Stimulated activated naive CD8-positive, alpha-beta T cell treated with anti-CD3 and anti-CD28 coated beads, Interleukin-15, Interleukin-2, amounts not matched to agents 100 ng/mL and 50 ng/mL, for 24 hours (primary cell): ENCODE measurements at regions not wholly inside any gene's neighbourhood (a gene's known extent, or its start where the extent isn't known, plus 50 kb on each side); places are given as distances from the start of the nearest gene placed in this dataset.
A peak's percentile ranks its signal among the peaks of the same experiment; 100 is the strongest.

Experiments used
- H3K27ac Mint-ChIP-seq: one replicate; pipeline ENCODE4 v1.8.0; 2021; ENCODE audit warnings: mild to moderate bottlenecking, mixed read lengths
- H3K27me3 Mint-ChIP-seq: one replicate; pipeline ENCODE4 v1.8.0; 2021; ENCODE audit warnings: mixed read lengths
- H3K36me3 Mint-ChIP-seq: one replicate; pipeline ENCODE4 v1.8.0; 2021; ENCODE audit warnings: low read depth, mixed read lengths
- H3K4me1 Mint-ChIP-seq: one replicate; pipeline ENCODE4 v1.8.0; 2021; ENCODE audit warnings: low read depth, mixed read lengths
- H3K4me3 Mint-ChIP-seq: one replicate; pipeline ENCODE4 v1.8.0; 2021; ENCODE audit warnings: mild to moderate bottlenecking, mixed read lengths
- H3K9me3 Mint-ChIP-seq: one replicate; pipeline ENCODE4 v1.8.0; 2021; ENCODE audit warnings: mixed read lengths

DNA sequence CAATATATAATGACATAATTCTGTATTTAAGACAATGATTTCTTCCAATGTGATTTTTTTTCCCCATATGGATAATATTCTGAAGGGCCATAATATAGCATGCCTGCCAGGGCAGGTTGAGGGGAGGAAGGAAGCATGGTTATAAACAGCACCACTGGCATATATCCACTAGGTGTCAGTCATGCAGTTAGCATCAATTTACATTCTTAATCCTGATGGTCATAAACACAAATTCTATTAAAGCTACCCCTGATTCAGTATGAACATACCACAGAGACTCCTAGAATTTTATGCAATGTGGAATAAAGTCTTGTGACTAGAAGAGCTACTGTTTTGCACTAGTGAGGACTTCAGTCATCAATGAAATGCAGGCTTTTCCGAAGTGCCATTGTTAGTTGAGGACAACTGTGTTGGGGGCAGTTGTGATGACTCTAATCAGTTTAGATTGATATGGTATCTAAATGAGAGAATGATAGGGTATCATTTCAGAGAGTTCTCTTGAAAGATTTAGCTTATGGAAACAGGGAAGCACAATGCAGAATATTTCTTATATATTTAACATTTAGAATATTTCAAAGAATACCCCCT lies 342.7 kb upstream of the NR5A2 start:
- H3K4me3 Mint-ChIP-seq = no peak overlapping the region
- no peaks in the 10 kb centered on the region for H3K9me3 Mint-ChIP-seq
- H3K4me1 Mint-ChIP-seq = no peaks in the 10 kb centered on the region
- no peak overlapping the region for H3K27ac Mint-ChIP-seq
- H3K36me3 Mint-ChIP-seq = no peaks in the 10 kb centered on the region
- H3K27me3 Mint-ChIP-seq = peaks cover 34% of the 10 kb centered on the region

DNA sequence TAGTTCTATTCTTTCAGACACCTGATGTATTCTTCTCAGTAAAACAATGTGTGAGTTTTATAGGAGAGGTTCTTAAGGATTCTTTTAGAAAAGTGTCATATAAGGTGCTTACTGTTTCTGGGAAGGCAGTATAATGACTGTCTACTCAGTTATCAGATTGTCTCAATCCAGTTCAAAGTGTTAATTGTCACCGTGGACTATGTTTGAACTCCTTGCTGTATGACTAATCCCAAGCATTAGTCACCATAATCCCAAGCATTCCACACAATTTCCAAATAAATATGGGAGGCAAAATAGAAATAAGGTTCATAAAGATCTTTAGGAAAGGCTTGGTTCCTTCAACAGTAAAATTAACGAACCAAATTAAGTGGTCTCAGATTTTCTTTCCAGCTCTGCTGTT lies 342.1 kb upstream of the NR5A2 start:
- H3K9me3 Mint-ChIP-seq = no peaks in the 10 kb centered on the region
- H3K27ac Mint-ChIP-seq = no peak overlapping the region
- no peaks in the 10 kb centered on the region for H3K36me3 Mint-ChIP-seq
- peaks cover 38% of the 10 kb centered on the region for H3K27me3 Mint-ChIP-seq
- no peak overlapping the region for H3K4me3 Mint-ChIP-seq
- H3K4me1 Mint-ChIP-seq = no peaks in the 10 kb centered on the region

GRCh38 chr1:199687321-199687720 lies 340.2 kb upstream of the NR5A2 start:
- Mint-ChIP-seq H3K4me3 (no peak overlapping the region), H3K27ac (no peak overlapping the region)

DNA sequence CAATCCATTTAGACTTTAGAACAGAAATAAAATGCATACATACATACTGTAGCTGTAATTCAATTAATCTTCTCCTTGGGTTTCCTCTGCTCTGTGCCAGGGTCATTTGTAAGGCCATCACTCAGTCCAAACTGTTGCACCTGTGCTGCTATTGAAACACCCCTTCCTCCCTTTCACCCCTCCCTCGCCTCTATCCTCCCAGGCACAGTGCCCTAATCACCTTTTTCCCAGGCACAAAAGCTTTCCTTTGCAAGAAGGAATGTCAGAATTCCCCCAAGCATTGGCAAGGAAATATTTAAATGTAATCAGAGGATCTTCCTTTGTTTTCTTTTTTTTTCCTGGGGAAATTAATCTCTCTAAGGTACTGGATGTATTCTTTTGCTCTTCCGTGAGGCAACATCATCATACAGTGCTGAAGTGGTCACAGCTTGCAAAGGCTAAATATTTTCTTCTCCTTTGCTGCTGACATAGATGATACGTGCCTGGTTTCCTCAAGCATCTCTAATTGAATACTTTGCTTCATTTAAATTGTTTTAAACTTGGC lies 339.3 kb upstream of the NR5A2 start:
- Mint-ChIP-seq H3K27me3 (peaks cover 49% of the 10 kb centered on the region), H3K9me3 (no peaks in the 10 kb centered on the region), H3K36me3 (no peaks in the 10 kb centered on the region), H3K4me1 (no peaks in the 10 kb centered on the region), H3K27ac (no peak overlapping the region), H3K4me3 (no peak overlapping the region)

More at GRCh38 chr1:199687321-199687720, 340.2 kb upstream of the NR5A2 start:
- Mint-ChIP-seq H3K4me1 (no peaks in the 10 kb centered on the region), H3K9me3 (no peaks in the 10 kb centered on the region), H3K36me3 (no peaks in the 10 kb centered on the region), H3K27me3 (peaks cover 44% of the 10 kb centered on the region)

GRCh38 chr1:199688774-199689173 lies 338.7 kb upstream of the NR5A2 start:
- Mint-ChIP-seq H3K4me3 (no peak overlapping the region), H3K9me3 (no peaks in the 10 kb centered on the region), H3K36me3 (no peaks in the 10 kb centered on the region), H3K27ac (no peak overlapping the region), H3K27me3 (peaks cover 51% of the 10 kb centered on the region), H3K4me1 (no peaks in the 10 kb centered on the region)

GRCh38 chr1:199690496-199690895 lies 337.0 kb upstream of the NR5A2 start:
- H3K4me1 Mint-ChIP-seq = no peaks in the 10 kb centered on the region
- peaks cover 55% of the 10 kb centered on the region for H3K27me3 Mint-ChIP-seq
- H3K4me3 Mint-ChIP-seq = no peak overlapping the region
- no peaks in the 10 kb centered on the region for H3K9me3 Mint-ChIP-seq
- no peaks in the 10 kb centered on the region for H3K36me3 Mint-ChIP-seq
- no peak overlapping the region for H3K27ac Mint-ChIP-seq

GRCh38 chr1:199691540-199691939 lies 336.0 kb upstream of the NR5A2 start:
- Mint-ChIP-seq H3K4me3 (no peak overlapping the region), H3K9me3 (no peaks in the 10 kb centered on the region), H3K27me3 (peaks cover 56% of the 10 kb centered on the region), H3K4me1 (no peaks in the 10 kb centered on the region), H3K27ac (no peak overlapping the region), H3K36me3 (no peaks in the 10 kb centered on the region)

DNA sequence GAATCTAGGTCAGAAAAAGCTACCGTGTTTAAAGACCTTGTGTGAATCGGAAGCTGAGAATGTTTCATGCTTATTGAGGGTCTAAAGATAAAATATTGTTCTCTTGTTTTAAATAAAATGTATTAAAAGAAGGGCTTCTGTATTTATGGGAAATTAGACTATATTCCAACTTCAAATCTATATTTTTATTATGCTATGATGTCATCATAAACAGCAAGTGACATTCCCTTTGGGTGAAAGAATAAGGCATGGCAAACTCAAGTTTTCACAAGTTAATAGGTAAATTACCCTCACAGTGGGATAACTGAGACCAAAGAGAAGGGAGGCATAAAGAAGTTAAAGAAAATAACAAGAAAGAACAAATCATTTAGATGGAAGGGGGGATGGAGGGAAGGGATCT lies 333.8 kb upstream of the NR5A2 start:
- no peak overlapping the region for H3K4me3 Mint-ChIP-seq

DNA sequence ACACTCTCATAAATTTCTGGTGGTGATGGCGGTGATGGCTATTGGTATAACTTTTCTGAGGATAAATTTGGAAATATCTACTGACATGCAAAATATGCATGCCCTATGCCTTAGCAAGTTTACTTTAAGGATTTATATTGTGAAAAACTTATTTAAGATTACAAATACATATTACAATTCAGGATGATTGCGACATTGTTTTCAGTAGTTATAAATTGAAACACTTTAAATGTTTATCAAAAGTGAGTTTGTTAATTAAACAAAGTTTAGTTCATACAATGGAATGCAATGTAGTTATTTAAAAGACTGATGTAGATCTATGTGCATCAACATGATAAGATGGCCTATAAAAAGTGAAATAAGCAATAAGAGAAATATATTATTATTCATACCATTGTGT lies 331.3 kb upstream of the NR5A2 start:
- Mint-ChIP-seq H3K27ac (no peak overlapping the region), H3K36me3 (no peaks in the 10 kb centered on the region), H3K9me3 (no peaks in the 10 kb centered on the region), H3K27me3 (peaks cover 42% of the 10 kb centered on the region), H3K4me3 (no peak overlapping the region), H3K4me1 (no peaks in the 10 kb centered on the region)

More for the DNA sequence above, 333.8 kb upstream of the NR5A2 start:
- Mint-ChIP-seq H3K27me3 (peaks cover 47% of the 10 kb centered on the region), H3K4me1 (no peaks in the 10 kb centered on the region), H3K27ac (no peak overlapping the region), H3K9me3 (no peaks in the 10 kb centered on the region), H3K36me3 (no peaks in the 10 kb centered on the region)

- Mint-ChIP-seq H3K27me3 (peaks cover 31% of the 10 kb centered on the region), H3K4me1 (no peaks in the 10 kb centered on the region)
These were observed 329.3 kb upstream of the NR5A2 start for GRCh38 chr1:199698222-199698621.

GRCh38 chr1:199700551-199700950 lies 327.0 kb upstream of the NR5A2 start:
- Mint-ChIP-seq H3K9me3 (no peaks in the 10 kb centered on the region), H3K27me3 (peaks cover 25% of the 10 kb centered on the region), H3K4me1 (no peaks in the 10 kb centered on the region), H3K27ac (peak overlapping the region; percentile 34), H3K4me3 (no peak overlapping the region), H3K36me3 (no peaks in the 10 kb centered on the region)

More at GRCh38 chr1:199698222-199698621, 329.3 kb upstream of the NR5A2 start:
- H3K4me3 Mint-ChIP-seq = no peak overlapping the region
- H3K36me3 Mint-ChIP-seq = no peaks in the 10 kb centered on the region
- H3K27ac Mint-ChIP-seq = no peak overlapping the region
- no peaks in the 10 kb centered on the region for H3K9me3 Mint-ChIP-seq

DNA sequence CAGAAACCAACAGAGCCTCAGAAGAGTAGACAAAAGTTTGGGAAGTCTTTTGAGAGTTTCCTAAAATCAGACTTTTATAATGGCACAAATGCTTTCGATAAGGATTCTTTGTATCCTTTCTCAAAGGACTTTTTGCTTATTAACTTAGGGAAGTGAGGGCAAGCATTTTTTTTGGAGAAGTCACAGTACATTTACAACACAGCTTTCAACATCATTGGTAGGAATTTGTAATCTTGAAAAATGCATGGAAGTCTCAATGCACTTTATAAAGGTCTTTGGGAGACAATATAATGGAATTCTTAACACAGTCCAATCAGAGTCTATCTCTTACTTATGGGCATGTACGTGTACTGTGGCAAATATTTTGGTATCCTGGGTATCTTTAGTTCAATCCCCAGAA lies 325.8 kb upstream of the NR5A2 start:
- Mint-ChIP-seq H3K4me1 (no peaks in the 10 kb centered on the region), H3K27ac (no peak overlapping the region), H3K4me3 (no peak overlapping the region), H3K9me3 (no peaks in the 10 kb centered on the region), H3K36me3 (no peaks in the 10 kb centered on the region), H3K27me3 (peaks cover 20% of the 10 kb centered on the region)

- no peaks in the 10 kb centered on the region for H3K9me3 Mint-ChIP-seq
- H3K4me1 Mint-ChIP-seq = no peaks in the 10 kb centered on the region
- no peaks in the 10 kb centered on the region for H3K36me3 Mint-ChIP-seq
- peaks cover 15% of the 10 kb centered on the region for H3K27me3 Mint-ChIP-seq
- H3K27ac Mint-ChIP-seq = no peak overlapping the region
- no peak overlapping the region for H3K4me3 Mint-ChIP-seq
These were observed 323.3 kb upstream of the NR5A2 start for GRCh38 chr1:199704231-199704630.

GRCh38 chr1:199705825-199706224 lies 321.7 kb upstream of the NR5A2 start:
- no peaks in the 10 kb centered on the region for H3K36me3 Mint-ChIP-seq
- H3K4me1 Mint-ChIP-seq = no peaks in the 10 kb centered on the region
- no peak overlapping the region for H3K27ac Mint-ChIP-seq
- no peak overlapping the region for H3K4me3 Mint-ChIP-seq
- peaks cover 9% of the 10 kb centered on the region for H3K9me3 Mint-ChIP-seq
- peaks cover 21% of the 10 kb centered on the region for H3K27me3 Mint-ChIP-seq

- Mint-ChIP-seq H3K36me3 (peaks cover 8% of the 10 kb centered on the region), H3K27me3 (peaks cover 33% of the 10 kb centered on the region), H3K9me3 (peaks cover 21% of the 10 kb centered on the region), H3K4me3 (no peak overlapping the region), H3K27ac (no peak overlapping the region), H3K4me1 (no peaks in the 10 kb centered on the region)
These were observed 320.5 kb upstream of the NR5A2 start for GRCh38 chr1:199706826-199707606.
